Calu3 (cell line): ENCODE measurements at regions not wholly inside any gene's neighbourhood (a gene's known extent, or its start where the extent isn't known, plus 50 kb on each side); places are given as distances from the start of the nearest gene placed in this dataset.

Source experiments
- BruUV-seq: library from RNA; stranded (reverse); fragments of 400-500 nt; replicated peaks from 2 replicates; lab custom pipeline; 2021; lab: Mats Ljungman, UMichigan
- CTCF ChIA-PET: fragments of 300-600 bp; sonication (Branson Sonifier 250); formaldehyde crosslinking; loops from one replicate; lab custom pipeline; 2022; ENCODE audit warnings: antibody characterized with exemption; lab: Charles Lee
- DNase-seq: peaks from one replicate; pipeline ENCODE4 v3.0.0; 2022
- H3K27ac Mint-ChIP-seq: one replicate; pipeline ENCODE4 v1.8.0; 2022; ENCODE audit warnings: mixed read lengths; ENCODE audit not compliant: unreplicated experiment
- H3K27me3 Mint-ChIP-seq: one replicate; pipeline ENCODE4 v1.8.0; 2022; ENCODE audit warnings: mixed read lengths; ENCODE audit not compliant: unreplicated experiment
- H3K36me3 Mint-ChIP-seq: one replicate; pipeline ENCODE4 v1.8.0; 2022; ENCODE audit warnings: mild to moderate bottlenecking, moderate library complexity, mixed read lengths; ENCODE audit not compliant: insufficient read depth, unreplicated experiment
- H3K4me1 Mint-ChIP-seq: one replicate; pipeline ENCODE4 v1.8.0; 2022; ENCODE audit warnings: mild to moderate bottlenecking, low read depth, mixed read lengths; ENCODE audit not compliant: unreplicated experiment
- H3K4me3 Mint-ChIP-seq: one replicate; pipeline ENCODE4 v1.8.0; 2022; ENCODE audit warnings: mild to moderate bottlenecking, low read depth, moderate library complexity, mixed read lengths; ENCODE audit not compliant: unreplicated experiment
- H3K9me3 Mint-ChIP-seq: one replicate; pipeline ENCODE4 v1.8.0; 2022; ENCODE audit warnings: low read depth, mixed read lengths; ENCODE audit not compliant: unreplicated experiment
- CTCF ChIP-seq: fragments of 200-600 bp; IDR thresholded peaks from one replicate; pipeline ENCODE4 v1.8.0; 2022; ENCODE audit warnings: antibody characterized with exemption; ENCODE audit not compliant: unreplicated experiment
- intact Hi-C: fragments of 100-400 bp; cut with micrococcal nuclease; formaldehyde crosslinking; loops from one replicate; pipeline ENCODE4 v1.10.0; 2022; ENCODE audit not compliant: unreplicated experiment

- Mint-ChIP-seq H3K4me1 (no peaks in the 10 kb centered on the region), H3K9me3 (no peaks in the 10 kb centered on the region), H3K27me3 (peaks cover 58% of the 10 kb centered on the region), H3K4me3 (no peak overlapping the region), H3K27ac (no peak overlapping the region), H3K36me3 (no peaks in the 10 kb centered on the region)
- no peak for TF ChIP-seq CTCF
- CTCF ChIA-PET = no interaction called here
- intact Hi-C loops = no loop called here
- no peak for DNase-seq
- BruUV-seq = no TSS peak
Observed at GRCh38 chr17:33387406-33387805, 94.3 kb upstream of the ASIC2 start.

GRCh38 chr17:33389504-33390135, 96.5 kb upstream of the ASIC2 start:
- no peak for TF ChIP-seq CTCF
- Mint-ChIP-seq H3K27me3 (peaks cover 66% of the 10 kb centered on the region), H3K4me3 (no peak overlapping the region), H3K9me3 (peaks cover 4% of the 10 kb centered on the region), H3K27ac (no peak overlapping the region), H3K4me1 (no peaks in the 10 kb centered on the region), H3K36me3 (no peaks in the 10 kb centered on the region)
- intact Hi-C loops = no loop called here
- CTCF ChIA-PET = no interaction called here
- no TSS peak for BruUV-seq
- no peak for DNase-seq

GRCh38 chr17:33390479-33391176, 97.5 kb upstream of the ASIC2 start:
- Mint-ChIP-seq H3K36me3 (no peaks in the 10 kb centered on the region), H3K27ac (no peak overlapping the region), H3K4me3 (no peak overlapping the region), H3K9me3 (peaks cover 4% of the 10 kb centered on the region), H3K4me1 (no peaks in the 10 kb centered on the region), H3K27me3 (peaks cover 66% of the 10 kb centered on the region)
- intact Hi-C loops = no loop called here
- CTCF ChIA-PET = no interaction called here
- TF ChIP-seq CTCF = no peak
- no TSS peak for BruUV-seq
- DNase-seq = no peak

- Mint-ChIP-seq H3K27ac (no peak overlapping the region), H3K9me3 (peaks cover 6% of the 10 kb centered on the region), H3K27me3 (peaks cover 68% of the 10 kb centered on the region), H3K36me3 (no peaks in the 10 kb centered on the region), H3K4me1 (no peaks in the 10 kb centered on the region), H3K4me3 (no peak overlapping the region)
- DNase-seq = no peak
- intact Hi-C loops = no loop called here
- no TSS peak for BruUV-seq
- no peak for TF ChIP-seq CTCF
- CTCF ChIA-PET = no interaction called here
Observed at GRCh38 chr17:33396818-33397217, 103.7 kb upstream of the ASIC2 start.
